Natural killer cell (primary cell): ENCODE measurements at regions not wholly inside any gene's neighbourhood (a gene's known extent, or its start where the extent isn't known, plus 50 kb on each side); places are given as distances from the start of the nearest gene placed in this dataset.

Source experiments
- ATAC-seq, 3 donors: fragments of 150-1000 bp in 2 of 3; fragments of 200-7000 bp in 1 of 3; cut with Tn5 transposase; 1 replicate in 1 of 3; 2 replicates in 2 of 3; pipeline ENCODE4 v1.10.0; 2021; ENCODE audit warnings: mild to moderate bottlenecking in 2 of 3, moderate library complexity in 2 of 3
- DNase-seq, 2 donors: peaks; one replicate each; pipeline versions ENCODE4 v3.0.0 to v3.0.0-alpha.2; 2013 to 2021; ENCODE audit warnings: mixed read lengths in 1 of 2
- H3K27ac ChIP-seq: one replicate; pipeline ENCODE4 v1.5.1; 2013; ENCODE audit warnings: mild to moderate bottlenecking, low read length
- H3K27me3 ChIP-seq: one replicate; pipeline ENCODE4 v1.6.1; 2013; ENCODE audit warnings: low read length; ENCODE audit not compliant: control insufficient read depth, insufficient read depth
- H3K36me3 ChIP-seq: one replicate; pipeline ENCODE4 v1.6.1; 2013; ENCODE audit warnings: low read length; ENCODE audit not compliant: control insufficient read depth, insufficient read depth
- H3K4me1 ChIP-seq: one replicate; pipeline ENCODE4 v1.6.1; 2013; ENCODE audit warnings: low read length; ENCODE audit not compliant: control insufficient read depth, insufficient read depth
- H3K4me3 ChIP-seq: one replicate; pipeline ENCODE4 v1.5.1; 2013; ENCODE audit warnings: low read length
- H3K9me3 ChIP-seq: one replicate; pipeline ENCODE4 v1.6.1; 2013; ENCODE audit warnings: low read length; ENCODE audit not compliant: control insufficient read depth, insufficient read depth
- H3K27ac Mint-ChIP-seq, 2 donors: one replicate each; pipeline ENCODE4 v1.8.0; 2022; ENCODE audit warnings: mild to moderate bottlenecking in 2 of 2, mixed read lengths in 2 of 2, moderate library complexity in 1 of 2
- H3K27me3 Mint-ChIP-seq, 2 donors: one replicate each; pipeline ENCODE4 v1.8.0; 2022; ENCODE audit warnings: low read depth in 2 of 2, mixed read lengths in 2 of 2
- H3K36me3 Mint-ChIP-seq: one replicate; pipeline ENCODE4 v1.8.0; 2022; ENCODE audit warnings: mixed read lengths
- H3K4me1 Mint-ChIP-seq, 2 donors: one replicate each; pipeline ENCODE4 v1.8.0; 2022; ENCODE audit warnings: mixed read lengths in 2 of 2
- H3K4me3 Mint-ChIP-seq: one replicate; pipeline ENCODE4 v1.8.0; 2022; ENCODE audit warnings: mild to moderate bottlenecking, moderate library complexity, mixed read lengths
- H3K9me3 Mint-ChIP-seq, 2 donors: one replicate each; pipeline ENCODE4 v1.8.0; 2022; ENCODE audit warnings: mixed read lengths in 2 of 2
- WGBS: methylation state at CpG from one replicate; pipeline ENCODE4 v1.1.7; 2013; ENCODE audit warnings: missing lambda C conversion rate; ENCODE audit not compliant: insufficient coverage; 5-methylcytosine and 5-hydroxymethylcytosine counted together
- intact Hi-C: fragments of 100-400 bp; cut with micrococcal nuclease; formaldehyde crosslinking; loops from one replicate; pipeline ENCODE4 v1.14.2; 2022
- TF ChIP-seq, protein P1 (sequence below): fragments of 200-600 bp; IDR thresholded peaks from one replicate; pipeline ENCODE4 v1.8.0; 2022; ENCODE audit warnings: antibody characterized with exemption

- Histone ChIP-seq H3K27ac (no peak overlapping the region), H3K4me1 (no peaks in the 10 kb centered on the region), H3K9me3 (no peaks in the 10 kb centered on the region), H3K36me3 (no peaks in the 10 kb centered on the region), H3K27me3 (no peaks in the 10 kb centered on the region), H3K4me3 (no peak overlapping the region)
- Mint-ChIP-seq H3K9me3 (peaks cover 2 to 8% of the 10 kb centered on the region in 2 donors), H3K4me3 (no peak overlapping the region), H3K36me3 (peaks cover 7% of the 10 kb centered on the region), H3K27me3 (peaks cover 0 to 2% of the 10 kb centered on the region in 2 donors), H3K27ac (no peak overlapping the region), H3K4me1 (no peaks in the 10 kb centered on the region)
- no peak for DNase-seq
- 87% methylated on average over 31 of the region's 31 CpGs for WGBS
- intact Hi-C loops, result no loop called here
- TF ChIP-seq, protein P1, sequence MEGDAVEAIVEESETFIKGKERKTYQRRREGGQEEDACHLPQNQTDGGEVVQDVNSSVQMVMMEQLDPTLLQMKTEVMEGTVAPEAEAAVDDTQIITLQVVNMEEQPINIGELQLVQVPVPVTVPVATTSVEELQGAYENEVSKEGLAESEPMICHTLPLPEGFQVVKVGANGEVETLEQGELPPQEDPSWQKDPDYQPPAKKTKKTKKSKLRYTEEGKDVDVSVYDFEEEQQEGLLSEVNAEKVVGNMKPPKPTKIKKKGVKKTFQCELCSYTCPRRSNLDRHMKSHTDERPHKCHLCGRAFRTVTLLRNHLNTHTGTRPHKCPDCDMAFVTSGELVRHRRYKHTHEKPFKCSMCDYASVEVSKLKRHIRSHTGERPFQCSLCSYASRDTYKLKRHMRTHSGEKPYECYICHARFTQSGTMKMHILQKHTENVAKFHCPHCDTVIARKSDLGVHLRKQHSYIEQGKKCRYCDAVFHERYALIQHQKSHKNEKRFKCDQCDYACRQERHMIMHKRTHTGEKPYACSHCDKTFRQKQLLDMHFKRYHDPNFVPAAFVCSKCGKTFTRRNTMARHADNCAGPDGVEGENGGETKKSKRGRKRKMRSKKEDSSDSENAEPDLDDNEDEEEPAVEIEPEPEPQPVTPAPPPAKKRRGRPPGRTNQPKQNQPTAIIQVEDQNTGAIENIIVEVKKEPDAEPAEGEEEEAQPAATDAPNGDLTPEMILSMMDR, result no peak
- no peak for ATAC-seq
Observed at GRCh38 chr11:81986556-81987161, 747.0 kb downstream of the FAM181B start.

DNA sequence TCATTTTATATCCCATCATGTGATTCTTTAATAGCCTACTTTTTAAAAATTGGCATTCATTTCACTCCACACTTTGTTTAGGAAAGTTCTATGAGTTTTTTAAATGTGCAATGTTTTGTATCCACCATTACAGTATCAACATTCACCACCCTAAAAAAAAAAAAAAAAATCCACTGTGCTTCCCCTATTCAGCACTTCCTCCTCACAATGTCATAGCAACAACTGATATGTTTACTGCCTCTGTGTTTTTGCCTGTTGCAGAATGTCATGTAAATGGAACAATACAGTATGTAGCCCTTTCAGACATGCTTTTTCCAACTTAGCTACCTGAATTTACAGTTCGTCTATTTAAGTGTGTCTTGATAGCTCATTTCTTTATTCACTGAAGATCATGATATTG is 754.2 kb downstream of the FAM181B start:
- ATAC-seq, result no peak
- no peaks in the 10 kb centered on the region for H3K4me1 ChIP-seq
- Mint-ChIP-seq H3K36me3 (peaks cover 7% of the 10 kb centered on the region), H3K27ac (no peak overlapping the region), H3K9me3 (peaks cover 7 to 9% of the 10 kb centered on the region in 2 donors), H3K4me3 (no peak overlapping the region), H3K4me1 (no peaks in the 10 kb centered on the region), H3K27me3 (peaks cover 0 to 2% of the 10 kb centered on the region in 2 donors)
- no peaks in the 10 kb centered on the region for H3K27me3 ChIP-seq
- H3K36me3 ChIP-seq, result no peaks in the 10 kb centered on the region
- TF ChIP-seq, protein P1, result no peak
- no peak overlapping the region for H3K27ac ChIP-seq
- intact Hi-C loops, result no loop called here
- H3K4me3 ChIP-seq, result no peak overlapping the region
- no CpG with 5 or more reads among the region's 1 CpG for WGBS
- H3K9me3 ChIP-seq, result no peaks in the 10 kb centered on the region
- no peak for DNase-seq

DNA sequence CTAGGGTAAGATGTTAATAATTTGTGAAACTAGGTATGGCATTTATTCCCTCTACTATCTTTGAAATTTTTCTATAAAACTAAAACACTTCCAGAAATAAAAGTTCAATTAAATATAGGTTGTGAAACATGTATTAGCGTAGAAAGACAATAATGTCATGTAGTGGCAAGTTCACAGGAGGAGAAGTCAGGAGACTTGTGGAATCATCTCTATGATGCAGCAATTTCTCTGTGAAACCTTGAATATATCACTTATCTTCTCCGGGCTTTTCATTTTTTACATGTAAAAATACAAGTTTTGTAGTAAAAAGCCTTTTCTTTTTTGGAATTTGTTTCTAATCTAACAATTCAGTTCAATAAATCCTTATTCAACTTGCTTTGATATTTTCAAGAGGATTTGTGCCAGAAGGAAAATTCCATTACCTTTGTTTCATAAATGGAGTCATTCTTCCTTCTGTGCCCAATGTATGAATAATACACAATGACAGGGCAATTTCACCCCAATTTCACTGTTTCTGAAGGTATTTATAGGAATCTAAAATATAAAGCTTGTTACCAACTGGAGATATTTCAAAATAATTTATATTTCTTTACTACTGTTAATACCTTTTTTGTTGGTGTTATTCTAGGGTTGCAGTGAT is 758.3 kb downstream of the FAM181B start:
- H3K9me3 Mint-ChIP-seq, result peaks cover 6 to 7% of the 10 kb centered on the region in 2 donors
- no peak overlapping the region for H3K4me3 ChIP-seq

More for the DNA sequence above, 758.3 kb downstream of the FAM181B start:
- Histone ChIP-seq H3K4me1 (no peaks in the 10 kb centered on the region), H3K27ac (no peak overlapping the region), H3K36me3 (no peaks in the 10 kb centered on the region), H3K9me3 (no peaks in the 10 kb centered on the region), H3K27me3 (no peaks in the 10 kb centered on the region)
- ATAC-seq (no peak), DNase-seq (no peak)
- TF ChIP-seq, protein P1, result no peak
- H3K27me3 Mint-ChIP-seq, result no peaks in the 10 kb centered on the region
- H3K36me3 Mint-ChIP-seq, result peaks cover 7% of the 10 kb centered on the region
- no peaks in the 10 kb centered on the region for H3K4me1 Mint-ChIP-seq
- H3K4me3 Mint-ChIP-seq, result no peak overlapping the region
- intact Hi-C loops, result no loop called here
- WGBS, result no CpG with 5 or more reads among the region's 2 CpGs
- no peak overlapping the region for H3K27ac Mint-ChIP-seq
